ENCODE measurements at regions not wholly inside any gene's neighbourhood (a gene's known extent, or its start where the extent isn't known, plus 50 kb on each side); places are given as distances from the start of the nearest gene placed in this dataset.

DNA sequence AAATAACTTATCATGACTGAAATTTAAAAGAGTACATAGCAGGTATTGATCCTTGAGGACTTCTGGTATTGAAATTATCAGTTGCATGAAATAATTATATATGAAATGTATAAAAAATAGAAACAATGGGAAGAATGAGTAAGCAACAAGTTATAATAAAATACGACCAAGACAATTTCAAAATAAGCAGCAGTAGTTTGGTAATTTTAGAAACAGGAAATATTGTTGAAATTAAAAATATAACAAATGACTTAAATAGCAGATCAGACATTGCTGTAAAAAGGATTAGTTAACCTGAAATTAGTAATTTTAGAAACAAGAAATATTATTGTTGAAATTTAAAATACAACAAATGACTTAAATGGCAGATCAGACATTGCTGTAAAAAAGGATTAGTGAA, 152.3 kb downstream of the BTC start:
- Histone ChIP-seq H3K4me3 (ENCODE audit: control insufficient read depth in 2 of 3, extremely low read depth in 1 of 3, insufficient read depth in 2 of 3, low read depth in 1 of 3, low read length in 3 of 3) (no peak overlapping the region), H3K4me2 (ENCODE audit: control insufficient read depth, extremely low read depth, insufficient read depth, low read depth, low read length) (no peak overlapping the region), H2AFZ (ENCODE audit: control insufficient read depth, low read length) (no peak overlapping the region), H3K9ac (ENCODE audit: control insufficient read depth, extremely low read depth, insufficient read depth, low read length) (no peak overlapping the region), H3K4me1 (ENCODE audit: control insufficient read depth, extremely low read depth, insufficient read depth, low read length) (peaks cover 12% of the 10 kb centered on the region), H3K27me3 (ENCODE audit: control insufficient read depth, extremely low read depth, insufficient read depth, low read length) (no peaks in the 10 kb centered on the region), H3K79me2 (ENCODE audit: control insufficient read depth, insufficient read depth, low read length) (no peaks in the 10 kb centered on the region), H3K36me3 (ENCODE audit: control insufficient read depth in 2 of 2, extremely low read depth in 1 of 2, insufficient read depth in 2 of 2, low read length in 2 of 2) (no peaks in the 10 kb centered on the region), H3K9me1 (ENCODE audit: control insufficient read depth, extremely low read depth, insufficient read depth, low read length) (no peaks in the 10 kb centered on the region), H4K20me1 (ENCODE audit: control insufficient read depth, extremely low read depth, insufficient read depth, low read length) (no peaks in the 10 kb centered on the region), H3K9me3 (ENCODE audit: control insufficient read depth, low read depth, low read length) (no peaks in the 10 kb centered on the region), H3K27ac (ENCODE audit: control insufficient read depth, insufficient read depth, low read length) (no peak overlapping the region)
- dilution Hi-C loops (cut with MboI; ENCODE audit: extremely low pct_ligation_motif_present, low sequenced_read_pairs), result no loop called here
- TF ChIP-seq CTCF (optimal IDR thresholded peaks at IDR 0.05 in 1 of 3, IDR thresholded peaks at IDR 0.05 in 1 of 3, conservative IDR thresholded peaks at IDR 0.05 in 1 of 3; ENCODE audit: extremely low read depth in 1 of 3, insufficient read depth in 2 of 3, low read length in 3 of 3) (no peak), EZH2 (IDR thresholded peaks at IDR 0.05; ENCODE audit: low read length) (no peak)
- FAIRE-seq, result no peak
- DNase-seq (ENCODE audit: low read depth, low spot score), result no peak

- no peak overlapping the region for H2AFZ ChIP-seq (ENCODE audit: control insufficient read depth, low read length)
- H3K9me3 ChIP-seq (ENCODE audit: control insufficient read depth, low read depth, low read length), result no peaks in the 10 kb centered on the region
- peaks cover 14% of the 10 kb centered on the region for H3K4me1 ChIP-seq (ENCODE audit: control insufficient read depth, extremely low read depth, insufficient read depth, low read length)
- dilution Hi-C loops (cut with MboI; ENCODE audit: extremely low pct_ligation_motif_present, low sequenced_read_pairs), result no loop called here
- H3K27ac ChIP-seq (ENCODE audit: control insufficient read depth, insufficient read depth, low read length), result no peak overlapping the region
- no peaks in the 10 kb centered on the region for H3K27me3 ChIP-seq (ENCODE audit: control insufficient read depth, extremely low read depth, insufficient read depth, low read length)
- DNase-seq (ENCODE audit: low read depth, low spot score), result no peak
- no peak overlapping the region for H3K4me3 ChIP-seq (ENCODE audit: control insufficient read depth in 2 of 3, extremely low read depth in 1 of 3, insufficient read depth in 2 of 3, low read depth in 1 of 3, low read length in 3 of 3)
- no peak overlapping the region for H3K9ac ChIP-seq (ENCODE audit: control insufficient read depth, extremely low read depth, insufficient read depth, low read length)
- H3K79me2 ChIP-seq (ENCODE audit: control insufficient read depth, insufficient read depth, low read length), result no peaks in the 10 kb centered on the region
- H4K20me1 ChIP-seq (ENCODE audit: control insufficient read depth, extremely low read depth, insufficient read depth, low read length), result no peaks in the 10 kb centered on the region
- H3K4me2 ChIP-seq (ENCODE audit: control insufficient read depth, extremely low read depth, insufficient read depth, low read depth, low read length), result no peak overlapping the region
- no peak for TF ChIP-seq CTCF (optimal IDR thresholded peaks at IDR 0.05 in 1 of 3, IDR thresholded peaks at IDR 0.05 in 1 of 3, conservative IDR thresholded peaks at IDR 0.05 in 1 of 3; ENCODE audit: extremely low read depth in 1 of 3, insufficient read depth in 2 of 3, low read length in 3 of 3)
- TF ChIP-seq EZH2 (IDR thresholded peaks at IDR 0.05; ENCODE audit: low read length), result no peak
- FAIRE-seq, result no peak
- H3K36me3 ChIP-seq (ENCODE audit: control insufficient read depth in 2 of 2, extremely low read depth in 1 of 2, insufficient read depth in 2 of 2, low read length in 2 of 2), result no peaks in the 10 kb centered on the region
- no peaks in the 10 kb centered on the region for H3K9me1 ChIP-seq (ENCODE audit: control insufficient read depth, extremely low read depth, insufficient read depth, low read length)
Measured at GRCh38 chr4:74649193-74649592, 145.1 kb downstream of the BTC start.
